ENCODE measurements at regions not wholly inside any gene's neighbourhood (a gene's known extent, or its start where the extent isn't known, plus 50 kb on each side); places are given as distances from the start of the nearest gene placed in this dataset.

GRCh38 chr5:56459394-56460194, 226.5 kb upstream of the ANKRD55 start:
- DNase-seq (ENCODE audit: low spot score), result no peak

GRCh38 chr5:56457887-56458812, 225.0 kb upstream of the ANKRD55 start:
- DNase-seq (ENCODE audit: low spot score), result no peak

- DNase-seq (ENCODE audit: low spot score), result no peak
Observed at GRCh38 chr5:56456002-56456401, 222.9 kb upstream of the ANKRD55 start.

- no peak for DNase-seq (ENCODE audit: low spot score)
Observed at GRCh38 chr5:56455417-56455816, 222.3 kb upstream of the ANKRD55 start.

- DNase-seq (ENCODE audit: low spot score), result no peak
Observed at GRCh38 chr5:56454219-56454862, 221.2 kb upstream of the ANKRD55 start.

GRCh38 chr5:56451742-56452141, 218.6 kb upstream of the ANKRD55 start:
- DNase-seq (ENCODE audit: low spot score), result no peak

GRCh38 chr5:56450766-56451165, 217.6 kb upstream of the ANKRD55 start:
- no peak for DNase-seq (ENCODE audit: low spot score)

- DNase-seq (ENCODE audit: low spot score), result no peak
Observed at GRCh38 chr5:56449071-56449640, 216.0 kb upstream of the ANKRD55 start.

GRCh38 chr5:56447656-56448055, 214.5 kb upstream of the ANKRD55 start:
- no peak for DNase-seq (ENCODE audit: low spot score)

GRCh38 chr5:56447232-56447631, 214.1 kb upstream of the ANKRD55 start:
- DNase-seq (ENCODE audit: low spot score), result no peak

- DNase-seq (ENCODE audit: low spot score), result no peak
Observed at GRCh38 chr5:56446728-56447127, 213.6 kb upstream of the ANKRD55 start.

GRCh38 chr5:56443826-56444225, 210.7 kb upstream of the ANKRD55 start:
- no peak for DNase-seq (ENCODE audit: low spot score)

- DNase-seq (ENCODE audit: low spot score), result no peak
Observed at GRCh38 chr5:56440871-56441740, 208.0 kb upstream of the ANKRD55 start.

- no peak for DNase-seq (ENCODE audit: low spot score)
Observed at GRCh38 chr5:56434986-56435385, 201.9 kb upstream of the ANKRD55 start.

- no peak for DNase-seq (ENCODE audit: low spot score)
Observed at GRCh38 chr5:56433039-56433617, 200.0 kb upstream of the ANKRD55 start.

GRCh38 chr5:56432321-56432720, 199.2 kb upstream of the ANKRD55 start:
- DNase-seq (ENCODE audit: low spot score), result no peak

GRCh38 chr5:56430422-56430821, 197.3 kb upstream of the ANKRD55 start:
- DNase-seq (ENCODE audit: low spot score), result no peak

GRCh38 chr5:56429110-56429561, 196.0 kb upstream of the ANKRD55 start:
- no peak for DNase-seq (ENCODE audit: low spot score)

- DNase-seq (ENCODE audit: low spot score), result no peak
Observed at GRCh38 chr5:56426693-56427092, 193.6 kb upstream of the ANKRD55 start.

GRCh38 chr5:56422076-56422762, 189.1 kb upstream of the ANKRD55 start:
- no peak for DNase-seq (ENCODE audit: low spot score)
